Colon (tissue), 2 donors: ENCODE measurements at regions not wholly inside any gene's neighbourhood (a gene's known extent, or its start where the extent isn't known, plus 50 kb on each side); places are given as distances from the start of the nearest gene placed in this dataset.

Source experiments
- FAIRE-seq: peaks from 2 replicates; lab custom pipeline; 2012; peaks lifted over from hg19 to GRCh38; lab: Jason Lieb, UNC
- donor health status: control.
- donor health status: control.

- FAIRE-seq: no peak
These were observed 229.2 kb downstream of the PRL start for GRCh38 chr6:22067671-22068070.

GRCh38 chr6:22068561-22069305 is 228.1 kb downstream of the PRL start:
- FAIRE-seq: no peak

GRCh38 chr6:22069306-22069800 is 227.5 kb downstream of the PRL start:
- FAIRE-seq: no peak

- no peak for FAIRE-seq
These were observed 225.4 kb downstream of the PRL start for GRCh38 chr6:22071270-22072041.

GRCh38 chr6:22072949-22073348 is 223.9 kb downstream of the PRL start:
- no peak for FAIRE-seq

GRCh38 chr6:22073516-22074198 is 223.2 kb downstream of the PRL start:
- FAIRE-seq: no peak

GRCh38 chr6:22078288-22078687 is 218.5 kb downstream of the PRL start:
- no peak for FAIRE-seq

GRCh38 chr6:22078802-22079545 is 217.9 kb downstream of the PRL start:
- FAIRE-seq: no peak

GRCh38 chr6:22079783-22080182 is 217.1 kb downstream of the PRL start:
- FAIRE-seq: no peak

GRCh38 chr6:22081709-22082108 is 215.1 kb downstream of the PRL start:
- no peak for FAIRE-seq

GRCh38 chr6:22082218-22082617 is 214.6 kb downstream of the PRL start:
- FAIRE-seq: no peak

GRCh38 chr6:22083119-22083518 is 213.7 kb downstream of the PRL start:
- no peak for FAIRE-seq

GRCh38 chr6:22087960-22088706 is 208.7 kb downstream of the PRL start:
- no peak for FAIRE-seq

- no peak for FAIRE-seq
These were observed 205.3 kb downstream of the PRL start for GRCh38 chr6:22091424-22091948.

GRCh38 chr6:22095836-22096235 is 201.0 kb downstream of the PRL start:
- no peak for FAIRE-seq

- FAIRE-seq: no peak
These were observed 198.2 kb downstream of the PRL start for GRCh38 chr6:22098601-22099031.

- no peak for FAIRE-seq
These were observed 197.6 kb downstream of the PRL start for GRCh38 chr6:22099231-22099630.

GRCh38 chr6:22099923-22100322 is 196.9 kb downstream of the PRL start:
- FAIRE-seq: no peak

- no peak for FAIRE-seq
These were observed 195.7 kb downstream of the PRL start for GRCh38 chr6:22101163-22101562.

- FAIRE-seq: no peak
These were observed 194.2 kb downstream of the PRL start for GRCh38 chr6:22102671-22103070.

GRCh38 chr6:22106451-22106850 is 190.4 kb downstream of the PRL start:
- FAIRE-seq: no peak
